ENCODE measurements at regions not wholly inside any gene's neighbourhood (a gene's known extent, or its start where the extent isn't known, plus 50 kb on each side); places are given as distances from the start of the nearest gene placed in this dataset.

DNA sequence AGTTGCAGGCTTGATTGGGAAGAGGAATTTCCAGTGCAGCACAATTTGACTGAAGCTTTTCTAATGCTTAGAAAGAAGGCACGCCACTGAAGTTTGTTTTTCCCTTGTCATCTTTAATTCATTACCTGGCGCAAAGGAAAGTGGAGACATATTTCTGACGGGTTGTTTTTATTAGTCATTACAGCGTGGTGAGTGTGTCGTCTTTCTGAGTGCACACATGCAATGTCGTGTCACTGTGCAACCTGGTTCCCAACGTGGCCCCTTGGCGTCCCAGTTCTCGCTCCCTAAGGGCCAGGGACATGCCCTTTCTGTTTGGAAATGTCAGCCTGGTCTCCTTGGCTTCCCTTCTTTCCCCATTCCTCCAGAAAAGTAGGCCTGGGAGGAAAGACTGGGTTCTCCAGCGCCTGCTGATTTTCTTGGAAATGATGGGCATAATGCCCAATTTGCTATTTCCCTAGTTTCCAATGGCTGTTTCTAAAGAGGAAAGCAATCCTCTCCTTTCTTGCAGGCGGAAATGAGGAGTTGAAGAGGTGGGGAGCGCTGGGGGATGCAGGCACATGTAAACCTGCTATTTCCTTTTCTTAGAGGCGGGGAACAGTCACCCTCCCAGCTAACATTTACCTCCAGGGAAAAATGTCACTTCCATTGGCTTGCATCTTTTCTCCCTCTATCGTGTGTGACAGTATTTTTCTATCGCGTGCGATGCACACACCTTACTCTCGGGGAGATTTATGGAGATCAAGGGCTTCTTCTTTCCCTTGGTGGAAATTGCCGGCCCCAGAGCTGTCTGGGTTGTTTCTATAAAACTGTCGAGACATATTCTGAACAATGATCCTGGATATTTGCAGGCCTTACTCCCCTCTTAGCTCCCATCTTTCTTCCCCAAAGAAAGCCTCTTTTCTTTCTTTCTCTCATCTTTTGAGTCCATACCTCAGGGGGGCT, 249.8 kb downstream of the ARHGAP12 start:
- TF ChIP-seq CTCF (conservative IDR thresholded peaks at IDR 0.05): no peak
- TF ChIP-seq ZFX (IDR thresholded peaks at IDR 0.05): no peak
